ENCODE measurements at regions not wholly inside any gene's neighbourhood (a gene's known extent, or its start where the extent isn't known, plus 50 kb on each side); places are given as distances from the start of the nearest gene placed in this dataset.

- Histone ChIP-seq H3K9me3 (ENCODE audit: control insufficient read depth, insufficient read depth, low read depth, low read length) (peaks cover 11% of the 10 kb centered on the region), H3K4me3 (ENCODE audit: low read depth, low read length) (no peak overlapping the region), H3K9ac (ENCODE audit: low read length) (no peak overlapping the region), H3K27me3 (ENCODE audit: control insufficient read depth, insufficient read depth, low read length) (no peaks in the 10 kb centered on the region), H3K27ac (ENCODE audit: low read depth, low read length) (no peak overlapping the region), H3K36me3 (ENCODE audit: control insufficient read depth, insufficient read depth, low read length) (no peaks in the 10 kb centered on the region), H3K4me1 (ENCODE audit: control insufficient read depth, insufficient read depth, low read length) (peaks cover 4% of the 10 kb centered on the region; the same call in 1 of the 2 replicates)
These were observed 1928.2 kb upstream of the WWC1 start for GRCh38 chr5:166363087-166363760.

DNA sequence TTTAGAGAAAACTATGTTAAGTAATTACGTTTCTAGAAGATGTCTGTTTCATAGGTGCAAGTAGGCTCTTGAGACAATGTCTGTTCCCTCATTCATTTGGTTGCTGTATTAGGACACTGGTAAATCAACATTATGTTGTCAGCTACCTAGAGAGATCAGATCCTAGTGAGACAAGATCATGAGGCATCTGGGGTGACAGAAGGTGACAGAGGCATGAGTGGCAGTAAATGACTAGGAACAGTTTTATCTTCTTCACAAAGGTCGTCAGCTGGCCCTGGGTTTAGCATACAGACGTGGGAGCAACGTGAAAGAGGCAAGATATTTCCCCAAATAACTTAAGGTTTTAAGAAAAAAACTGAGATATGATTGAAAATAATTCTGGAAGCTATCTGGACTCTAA lies 1926.3 kb upstream of the WWC1 start:
- Histone ChIP-seq H3K9me3 (ENCODE audit: control insufficient read depth, insufficient read depth, low read depth, low read length) (peaks cover 11% of the 10 kb centered on the region), H3K4me1 (ENCODE audit: control insufficient read depth, insufficient read depth, low read length) (peaks cover 15% of the 10 kb centered on the region), H3K9ac (ENCODE audit: low read length) (no peak overlapping the region), H3K27me3 (ENCODE audit: control insufficient read depth, insufficient read depth, low read length) (no peaks in the 10 kb centered on the region), H3K36me3 (ENCODE audit: control insufficient read depth, insufficient read depth, low read length) (no peaks in the 10 kb centered on the region), H3K4me3 (ENCODE audit: low read depth, low read length) (no peak overlapping the region), H3K27ac (ENCODE audit: low read depth, low read length) (no peak overlapping the region)

GRCh38 chr5:166367391-166367790 lies 1924.1 kb upstream of the WWC1 start:
- no peak overlapping the region for H3K9ac ChIP-seq (ENCODE audit: low read length)
- 0 out of 2 replicates have a peak, but pooled peaks cover under 1% of the 10 kb centered on the region for H3K9me3 ChIP-seq (ENCODE audit: control insufficient read depth, insufficient read depth, low read depth, low read length)
- no peaks in the 10 kb centered on the region for H3K36me3 ChIP-seq (ENCODE audit: control insufficient read depth, insufficient read depth, low read length)
- H3K27me3 ChIP-seq (ENCODE audit: control insufficient read depth, insufficient read depth, low read length): no peaks in the 10 kb centered on the region
- no peak overlapping the region for H3K4me3 ChIP-seq (ENCODE audit: low read depth, low read length)
- peaks cover 15% of the 10 kb centered on the region for H3K4me1 ChIP-seq (ENCODE audit: control insufficient read depth, insufficient read depth, low read length)
- H3K27ac ChIP-seq (ENCODE audit: low read depth, low read length): no peak overlapping the region

DNA sequence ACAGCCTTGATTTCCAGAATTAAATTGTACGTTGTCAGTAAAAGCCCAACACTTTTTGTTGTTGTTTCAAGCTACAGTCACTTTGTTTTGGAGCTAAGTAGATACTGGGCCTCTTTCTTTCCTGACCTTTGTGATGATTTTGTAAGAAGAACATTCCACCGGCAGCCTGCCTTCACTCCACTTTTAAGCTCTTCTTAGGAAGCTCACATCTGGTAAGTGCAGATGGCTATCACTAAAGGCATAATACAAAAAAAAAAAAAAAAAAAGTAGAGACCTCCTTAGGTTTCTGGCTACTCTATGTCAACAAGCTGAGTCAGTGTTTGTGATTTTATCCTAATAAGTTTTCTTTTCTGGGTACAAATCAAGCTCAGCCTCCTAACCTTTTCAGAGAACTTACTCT lies 1922.1 kb upstream of the WWC1 start:
- no peak overlapping the region for H3K4me3 ChIP-seq (ENCODE audit: low read depth, low read length)
- H3K9ac ChIP-seq (ENCODE audit: low read length): no peak overlapping the region
- no peak overlapping the region for H3K27ac ChIP-seq (ENCODE audit: low read depth, low read length)
- H3K9me3 ChIP-seq (ENCODE audit: control insufficient read depth, insufficient read depth, low read depth, low read length): no peaks in the 10 kb centered on the region
- H3K27me3 ChIP-seq (ENCODE audit: control insufficient read depth, insufficient read depth, low read length): no peaks in the 10 kb centered on the region
- H3K36me3 ChIP-seq (ENCODE audit: control insufficient read depth, insufficient read depth, low read length): no peaks in the 10 kb centered on the region
- H3K4me1 ChIP-seq (ENCODE audit: control insufficient read depth, insufficient read depth, low read length): peaks cover 15% of the 10 kb centered on the region

GRCh38 chr5:166369807-166370206 lies 1921.6 kb upstream of the WWC1 start:
- Histone ChIP-seq H3K9ac (ENCODE audit: low read length) (no peak overlapping the region), H3K9me3 (ENCODE audit: control insufficient read depth, insufficient read depth, low read depth, low read length) (no peaks in the 10 kb centered on the region), H3K27ac (ENCODE audit: low read depth, low read length) (no peak overlapping the region)

GRCh38 chr5:166370928-166371690 lies 1920.3 kb upstream of the WWC1 start:
- no peak overlapping the region for H3K27ac ChIP-seq (ENCODE audit: low read depth, low read length)

More at GRCh38 chr5:166369807-166370206, 1921.6 kb upstream of the WWC1 start:
- no peaks in the 10 kb centered on the region for H3K27me3 ChIP-seq (ENCODE audit: control insufficient read depth, insufficient read depth, low read length)
- no peak overlapping the region for H3K4me3 ChIP-seq (ENCODE audit: low read depth, low read length)
- no peaks in the 10 kb centered on the region for H3K36me3 ChIP-seq (ENCODE audit: control insufficient read depth, insufficient read depth, low read length)
- H3K4me1 ChIP-seq (ENCODE audit: control insufficient read depth, insufficient read depth, low read length): peaks cover 15% of the 10 kb centered on the region

DNA sequence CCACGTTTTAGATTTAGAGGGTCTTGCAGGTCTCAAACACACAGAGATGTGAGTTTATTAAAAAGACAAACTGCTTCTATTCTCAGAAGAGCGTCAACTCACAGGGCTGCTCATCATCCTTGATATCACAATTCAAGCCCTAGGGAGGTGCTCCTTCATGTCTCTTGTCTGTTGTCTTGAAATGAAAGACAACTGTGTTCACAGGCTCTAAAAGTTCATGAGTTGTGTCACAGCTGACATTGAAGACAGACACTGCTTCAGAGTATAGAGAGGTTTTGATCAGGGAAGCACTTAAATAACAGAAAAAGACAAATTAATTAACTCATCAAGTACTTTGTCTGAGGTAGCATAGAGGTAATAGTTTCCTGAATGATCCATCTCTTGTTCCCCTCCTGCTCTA lies 1917.6 kb upstream of the WWC1 start:
- Histone ChIP-seq H3K4me3 (ENCODE audit: low read depth, low read length) (no peak overlapping the region), H3K36me3 (ENCODE audit: control insufficient read depth, insufficient read depth, low read length) (no peaks in the 10 kb centered on the region), H3K4me1 (ENCODE audit: control insufficient read depth, insufficient read depth, low read length) (peaks cover 13% of the 10 kb centered on the region), H3K9me3 (ENCODE audit: control insufficient read depth, insufficient read depth, low read depth, low read length) (peaks cover 5% of the 10 kb centered on the region; the same call in 1 of the 2 replicates), H3K27me3 (ENCODE audit: control insufficient read depth, insufficient read depth, low read length) (no peaks in the 10 kb centered on the region), H3K27ac (ENCODE audit: low read depth, low read length) (no peak overlapping the region), H3K9ac (ENCODE audit: low read length) (no peak overlapping the region)

More at GRCh38 chr5:166370928-166371690, 1920.3 kb upstream of the WWC1 start:
- Histone ChIP-seq H3K4me1 (ENCODE audit: control insufficient read depth, insufficient read depth, low read length) (peaks cover 15% of the 10 kb centered on the region), H3K9ac (ENCODE audit: low read length) (no peak overlapping the region), H3K27me3 (ENCODE audit: control insufficient read depth, insufficient read depth, low read length) (no peaks in the 10 kb centered on the region), H3K9me3 (ENCODE audit: control insufficient read depth, insufficient read depth, low read depth, low read length) (no peaks in the 10 kb centered on the region), H3K4me3 (ENCODE audit: low read depth, low read length) (no peak overlapping the region), H3K36me3 (ENCODE audit: control insufficient read depth, insufficient read depth, low read length) (no peaks in the 10 kb centered on the region)

DNA sequence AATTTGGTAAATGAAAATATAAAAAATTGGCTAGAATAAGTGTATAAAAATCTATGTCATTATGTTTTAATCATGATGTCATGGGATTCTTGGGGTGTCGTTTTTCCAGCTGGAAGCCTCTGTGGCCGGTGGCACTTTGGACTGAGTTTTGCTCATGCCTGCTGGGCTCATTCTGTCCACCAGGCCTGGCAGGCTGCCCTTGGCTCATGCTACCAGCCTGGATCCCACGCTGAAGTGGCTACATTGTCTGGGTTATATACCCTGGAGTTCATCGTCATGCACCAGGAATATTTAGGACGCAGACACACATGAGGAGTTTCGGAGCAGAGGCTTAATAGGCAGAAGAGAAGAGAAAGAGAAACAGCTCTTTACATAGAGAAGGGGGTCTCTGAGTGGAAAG lies 1913.7 kb upstream of the WWC1 start:
- H3K27ac ChIP-seq (ENCODE audit: low read depth, low read length): no peak overlapping the region
- no peaks in the 10 kb centered on the region for H3K4me1 ChIP-seq (ENCODE audit: control insufficient read depth, insufficient read depth, low read length)
- H3K27me3 ChIP-seq (ENCODE audit: control insufficient read depth, insufficient read depth, low read length): no peaks in the 10 kb centered on the region
- no peak overlapping the region for H3K4me3 ChIP-seq (ENCODE audit: low read depth, low read length)
- H3K36me3 ChIP-seq (ENCODE audit: control insufficient read depth, insufficient read depth, low read length): no peaks in the 10 kb centered on the region
- peaks cover 15% of the 10 kb centered on the region for H3K9me3 ChIP-seq (ENCODE audit: control insufficient read depth, insufficient read depth, low read depth, low read length)
- H3K9ac ChIP-seq (ENCODE audit: low read length): no peak overlapping the region

DNA sequence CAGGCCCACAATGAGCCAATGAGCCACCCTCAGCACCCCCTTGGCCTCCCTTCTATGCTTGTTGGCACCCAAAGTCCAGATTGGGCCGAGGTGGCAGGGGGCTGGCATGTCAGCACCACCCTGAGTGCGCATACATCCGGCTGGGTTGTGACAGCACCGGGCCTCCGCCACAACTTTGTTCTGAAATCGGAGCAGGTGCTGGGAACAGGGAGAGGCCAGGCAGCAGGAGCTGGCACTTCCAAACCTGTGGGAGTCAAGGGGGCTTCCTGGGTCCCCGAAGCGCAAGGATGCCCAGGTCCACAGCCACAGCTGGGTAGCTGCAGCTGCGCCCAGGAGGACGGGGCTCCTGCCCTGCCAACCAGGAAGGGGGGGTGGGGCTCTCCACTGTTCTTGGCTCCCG lies 1911.9 kb upstream of the WWC1 start:
- no peak overlapping the region for H3K27ac ChIP-seq (ENCODE audit: low read depth, low read length)
- peaks cover 15% of the 10 kb centered on the region for H3K9me3 ChIP-seq (ENCODE audit: control insufficient read depth, insufficient read depth, low read depth, low read length)
- H3K27me3 ChIP-seq (ENCODE audit: control insufficient read depth, insufficient read depth, low read length): no peaks in the 10 kb centered on the region

DNA sequence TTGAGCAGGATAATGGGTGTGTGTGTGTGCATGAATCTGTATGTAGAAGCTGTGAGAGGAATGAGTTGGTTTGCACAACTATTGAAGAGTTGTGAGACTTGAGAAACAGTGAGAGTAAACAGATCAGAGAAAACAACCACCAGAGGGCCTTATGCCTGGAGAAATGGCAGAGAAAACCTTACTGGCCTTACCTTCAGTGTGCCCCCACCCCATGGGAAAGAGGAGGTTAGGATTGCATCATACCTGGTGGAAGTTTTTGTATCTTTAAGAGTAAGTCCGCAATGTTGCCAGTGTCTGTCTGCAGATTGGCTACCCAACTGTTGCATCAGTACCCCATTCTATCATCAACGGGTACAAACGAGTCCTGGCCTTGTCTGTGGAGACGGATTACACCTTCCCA lies 1909.4 kb upstream of the WWC1 start:
- no peaks in the 10 kb centered on the region for H3K4me1 ChIP-seq (ENCODE audit: control insufficient read depth, insufficient read depth, low read length)
- no peak overlapping the region for H3K9ac ChIP-seq (ENCODE audit: low read length)
- H3K9me3 ChIP-seq (ENCODE audit: control insufficient read depth, insufficient read depth, low read depth, low read length): peaks cover 15% of the 10 kb centered on the region
- no peaks in the 10 kb centered on the region for H3K36me3 ChIP-seq (ENCODE audit: control insufficient read depth, insufficient read depth, low read length)
- no peak overlapping the region for H3K27ac ChIP-seq (ENCODE audit: low read depth, low read length)
- H3K4me3 ChIP-seq (ENCODE audit: low read depth, low read length): no peak overlapping the region
- H3K27me3 ChIP-seq (ENCODE audit: control insufficient read depth, insufficient read depth, low read length): no peaks in the 10 kb centered on the region

More for the DNA sequence above, 1911.9 kb upstream of the WWC1 start:
- Histone ChIP-seq H3K4me1 (ENCODE audit: control insufficient read depth, insufficient read depth, low read length) (no peaks in the 10 kb centered on the region), H3K9ac (ENCODE audit: low read length) (no peak overlapping the region), H3K36me3 (ENCODE audit: control insufficient read depth, insufficient read depth, low read length) (no peaks in the 10 kb centered on the region), H3K4me3 (ENCODE audit: low read depth, low read length) (no peak overlapping the region)

DNA sequence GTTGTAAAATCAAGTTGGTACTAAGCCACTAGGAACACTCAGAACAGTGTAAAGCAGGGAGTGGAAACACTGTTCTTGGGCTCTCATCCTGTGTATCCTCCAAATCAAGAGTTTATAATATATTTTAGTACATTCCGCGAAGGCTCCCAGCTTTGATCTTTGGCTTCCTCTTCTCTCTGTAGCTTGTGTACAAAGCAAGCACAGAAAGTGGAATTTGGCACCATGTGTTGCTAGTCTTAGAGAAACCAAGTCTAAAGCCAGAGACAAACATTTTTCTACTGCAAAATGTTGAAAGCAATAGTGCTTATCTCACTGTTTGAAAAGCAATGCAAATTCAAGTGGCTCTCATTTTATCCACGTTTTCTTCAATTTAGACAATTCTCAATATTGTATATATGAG lies 1893.3 kb upstream of the WWC1 start:
- H3K27ac ChIP-seq (ENCODE audit: low read depth, low read length): no peak overlapping the region
- no peaks in the 10 kb centered on the region for H3K36me3 ChIP-seq (ENCODE audit: control insufficient read depth, insufficient read depth, low read length)
- H3K27me3 ChIP-seq (ENCODE audit: control insufficient read depth, insufficient read depth, low read length): no peaks in the 10 kb centered on the region
- no peak overlapping the region for H3K9ac ChIP-seq (ENCODE audit: low read length)
- H3K9me3 ChIP-seq (ENCODE audit: control insufficient read depth, insufficient read depth, low read depth, low read length): no peaks in the 10 kb centered on the region
- H3K4me3 ChIP-seq (ENCODE audit: low read depth, low read length): no peak overlapping the region
- no peaks in the 10 kb centered on the region for H3K4me1 ChIP-seq (ENCODE audit: control insufficient read depth, insufficient read depth, low read length)
